Endothelial cell of hepatic sinusoid (primary cell): ENCODE measurements at regions not wholly inside any gene's neighbourhood (a gene's known extent, or its start where the extent isn't known, plus 50 kb on each side); places are given as distances from the start of the nearest gene placed in this dataset.

Experiments
- in situ Hi-C: cut with HindIII; loops from 2 replicates; pipeline ENCODE4 v1.10.0; 2017; ENCODE audit warnings: low sequenced_read_pairs

- in situ Hi-C loops: no loop called here
Measured at GRCh38 chr9:90102292-90102901, 497.6 kb downstream of the GADD45G start.

- in situ Hi-C loops: no loop called here
Measured at GRCh38 chr9:90103771-90104170, 499.0 kb downstream of the GADD45G start.

GRCh38 chr9:90105773-90106172 is 501.0 kb downstream of the GADD45G start:
- in situ Hi-C loops: no loop called here

GRCh38 chr9:90107040-90107725 is 502.4 kb downstream of the GADD45G start:
- in situ Hi-C loops: no loop called here

- in situ Hi-C loops: no loop called here
Measured at GRCh38 chr9:90107726-90108655, 503.2 kb downstream of the GADD45G start.

GRCh38 chr9:90112788-90113187 is 508.0 kb downstream of the GADD45G start:
- in situ Hi-C loops: no loop called here

- in situ Hi-C loops: no loop called here
Measured at GRCh38 chr9:90114641-90115425, 510.0 kb downstream of the GADD45G start.

- in situ Hi-C loops: no loop called here
Measured at GRCh38 chr9:90121762-90122161, 517.0 kb downstream of the GADD45G start.

- in situ Hi-C loops: no loop called here
Measured at GRCh38 chr9:90124961-90125360, 517.7 kb downstream of the DIRAS2 start.

GRCh38 chr9:90127923-90128322 is 514.7 kb downstream of the DIRAS2 start:
- in situ Hi-C loops: no loop called here

- in situ Hi-C loops: no loop called here
Measured at GRCh38 chr9:90128587-90129190, 513.9 kb downstream of the DIRAS2 start.

- in situ Hi-C loops: no loop called here
Measured at GRCh38 chr9:90129446-90129845, 513.2 kb downstream of the DIRAS2 start.

- in situ Hi-C loops: no loop called here
Measured at GRCh38 chr9:90131568-90131967, 511.1 kb downstream of the DIRAS2 start.

GRCh38 chr9:90132866-90133265 is 509.8 kb downstream of the DIRAS2 start:
- in situ Hi-C loops: no loop called here

GRCh38 chr9:90137801-90138200 is 504.8 kb downstream of the DIRAS2 start:
- in situ Hi-C loops: no loop called here

GRCh38 chr9:90140131-90140818 is 502.3 kb downstream of the DIRAS2 start:
- in situ Hi-C loops: no loop called here

- in situ Hi-C loops: no loop called here
Measured at GRCh38 chr9:90141723-90142122, 500.9 kb downstream of the DIRAS2 start.

- in situ Hi-C loops: no loop called here
Measured at GRCh38 chr9:90142580-90142979, 500.0 kb downstream of the DIRAS2 start.

- in situ Hi-C loops: no loop called here
Measured at GRCh38 chr9:90147426-90147825, 495.2 kb downstream of the DIRAS2 start.

GRCh38 chr9:90156318-90156717 is 486.3 kb downstream of the DIRAS2 start:
- in situ Hi-C loops: no loop called here
